ENCODE measurements at regions not wholly inside any gene's neighbourhood (a gene's known extent, or its start where the extent isn't known, plus 50 kb on each side); places are given as distances from the start of the nearest gene placed in this dataset.

DNA sequence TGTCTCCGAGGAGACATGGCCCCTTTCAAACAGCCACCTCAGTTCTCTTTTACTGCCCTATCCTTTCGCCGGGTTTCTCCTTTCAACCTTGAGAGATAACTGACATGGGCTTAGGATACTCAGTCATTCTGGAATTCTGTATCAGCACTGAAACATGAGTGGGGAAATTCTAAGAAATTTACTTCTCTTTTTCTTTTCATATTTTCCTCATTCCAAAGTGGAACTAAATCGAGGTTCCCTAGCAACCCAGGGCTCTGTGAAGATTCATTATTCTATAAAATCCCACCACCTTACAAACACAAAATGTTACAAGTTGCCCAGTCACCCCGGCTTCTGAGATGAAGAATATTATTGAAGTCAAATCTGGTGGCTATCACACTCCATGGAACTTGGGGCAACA lies 319.2 kb downstream of the ENC1 start:
- CTCF ChIA-PET (ENCODE audit: partially characterized antibody) = interaction anchor here (0.6 to 1.2 kb wide), 3 partner anchors 8 to 730 kb away, joined by 3 to 4 read pairs (median 3); no protein-coding TSS in a partner anchor

More for the DNA sequence above, 319.2 kb downstream of the ENC1 start:
- Histone ChIP-seq H4K8ac (ENCODE audit: extremely low read depth, insufficient read depth, low read length) (no peak overlapping the region), H2BK12ac (ENCODE audit: low read depth, low read length) (no peak overlapping the region), H3K14ac (ENCODE audit: insufficient read length) (no peak overlapping the region), H3K79me2 (ENCODE audit: control insufficient read depth in 1 of 2, insufficient read depth in 2 of 2, low read length in 2 of 2) (no peaks in the 10 kb centered on the region), H2BK15ac (ENCODE audit: low read length) (no peak overlapping the region), H3K27me3 (replicated peaks in 1 of 4; ENCODE audit: control insufficient read depth in 3 of 4, extremely low read depth in 1 of 4, insufficient read depth in 3 of 4, low read length in 3 of 4) (no peaks in the 10 kb centered on the region), H2AK5ac (ENCODE audit: low read depth, low read length) (no peak overlapping the region), H2BK120ac (replicated peaks; ENCODE audit: low read depth, low read length) (no peak overlapping the region), H3K36me3 (ENCODE audit: control insufficient read depth in 2 of 4, insufficient read depth in 4 of 4, low read length in 3 of 4) (no peaks in the 10 kb centered on the region), H3K4me3 (ENCODE audit: extremely low read depth in 1 of 4, insufficient read depth in 2 of 4, low read depth in 3 of 4, low read length in 4 of 4) (no peak overlapping the region), H3K18ac (ENCODE audit: extremely low read depth, low read length) (no peak overlapping the region), H3K79me1 (ENCODE audit: low read depth, low read length) (no peaks in the 10 kb centered on the region), H3K9ac (replicated peaks in 1 of 4; ENCODE audit: extremely low read depth in 1 of 4, low read depth in 3 of 4, low read length in 3 of 4) (no peak overlapping the region), H2BK5ac (ENCODE audit: low read depth, low read length) (no peak overlapping the region), H4K91ac (replicated peaks; ENCODE audit: insufficient read length, low read length) (no peak overlapping the region), H2BK20ac (ENCODE audit: low read length) (no peak overlapping the region), H3K4me2 (ENCODE audit: insufficient read depth in 1 of 2, low read depth in 2 of 2, low read length in 2 of 2) (no peak overlapping the region), H3K9me3 (ENCODE audit: insufficient read depth in 2 of 2, low read depth in 1 of 2, low read length in 1 of 2) (no peaks in the 10 kb centered on the region), H2AFZ (ENCODE audit: low read length) (no peak overlapping the region), H3K27ac (ENCODE audit: low read depth, low read length) (no peak overlapping the region), H3K23me2 (ENCODE audit: low read depth, low read length) (no peaks in the 10 kb centered on the region), H3K4ac (replicated peaks; ENCODE audit: insufficient read length, low read depth, low read length) (no peak overlapping the region), H4K20me1 (replicated peaks in 1 of 2; ENCODE audit: control insufficient read depth in 1 of 2, insufficient read depth in 2 of 2, low read length in 2 of 2) (no peaks in the 10 kb centered on the region), H3K56ac (replicated peaks; ENCODE audit: insufficient read length, low read depth, low read length) (no peak overlapping the region), H3K4me1 (replicated peaks in 1 of 4; ENCODE audit: control insufficient read depth in 3 of 4, insufficient read depth in 4 of 4, low read length in 3 of 4) (peaks cover 0 to 7% (median 0%) of the 10 kb centered on the region in 4 experiments; a peak in 1 of 7 replicates), H4K5ac (ENCODE audit: insufficient read length, low read depth, low read length) (no peak overlapping the region), H3K23ac (ENCODE audit: insufficient read length) (no peak overlapping the region)
- no peak for TF ChIP-seq CBX8 (IDR thresholded peaks at IDR 0.05; ENCODE audit: borderline replicate concordance, low read depth, low read length)
- TF ChIP-seq RAD21 (IDR thresholded peaks at IDR 0.05 in 1 of 2, conservative IDR thresholded peaks at IDR 0.05 in 1 of 2; ENCODE audit: low read depth in 2 of 2, low read length in 2 of 2) = no peak
- no peak for TF ChIP-seq SIN3A (conservative IDR thresholded peaks at IDR 0.05 in 1 of 2, IDR thresholded peaks at IDR 0.05 in 1 of 2; ENCODE audit: low read depth in 1 of 2, low read length in 2 of 2)
- no peak for TF ChIP-seq TAF1 (IDR thresholded peaks at IDR 0.05; ENCODE audit: low read depth, low read length)
- no peak for TF ChIP-seq CHD2 (IDR thresholded peaks at IDR 0.05; ENCODE audit: low read length)
- TF ChIP-seq SUZ12 (IDR thresholded peaks at IDR 0.05; ENCODE audit: low read length) = no peak
- TF ChIP-seq NANOG (IDR thresholded peaks at IDR 0.05; ENCODE audit: insufficient read depth, low read depth, low read length, poor library complexity, severe bottlenecking) = no peak
- TF ChIP-seq ATF2 (IDR thresholded peaks at IDR 0.05; ENCODE audit: low read length) = no peak
- TF ChIP-seq GABPA (IDR thresholded peaks at IDR 0.05; ENCODE audit: borderline replicate concordance, insufficient read depth, low read length) = no peak
- DNase-seq (ENCODE audit: low read depth in 1 of 2, low spot score in 2 of 2) (no peak), FAIRE-seq (no peak)
- 87% methylated on average over 5 of the region's 5 CpGs; no CpG with 5 or more reads in 1 of the 2 experiments for WGBS, 2 experiments (ENCODE audit: extremely low coverage in 1 of 2, insufficient coverage in 1 of 2, insufficient read length in 1 of 2, insufficient replicate concordance in 2 of 2, low coverage in 1 of 2, low lambda C conversion rate in 2 of 2, missing lambda C conversion rate in 1 of 2)
- POLR2A ChIA-PET (ENCODE audit: partially characterized antibody) = no interaction called here
